ENCODE measurements at regions not wholly inside any gene's neighbourhood (a gene's known extent, or its start where the extent isn't known, plus 50 kb on each side); places are given as distances from the start of the nearest gene placed in this dataset.

DNA sequence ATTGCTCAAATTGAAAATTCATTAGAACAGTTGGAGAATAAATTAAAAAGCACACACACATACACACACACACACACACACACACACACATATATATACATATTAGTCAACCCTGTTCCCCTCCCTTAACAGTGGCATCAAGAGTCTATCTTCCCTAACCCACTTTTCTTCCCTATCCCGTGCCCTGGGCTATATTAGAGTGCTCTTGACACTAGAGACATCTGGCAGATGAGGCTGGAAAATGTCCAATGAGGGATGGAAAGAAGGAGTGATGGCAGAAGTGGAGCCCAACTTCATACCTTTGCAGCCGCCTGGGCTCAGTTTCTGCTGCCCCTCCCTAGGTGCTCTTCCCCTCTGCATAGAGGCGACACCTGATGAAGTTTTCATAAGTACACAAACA lies 172.4 kb upstream of the NUDT4 start:
- H2AK5ac ChIP-seq (ENCODE audit: low read depth, low read length): 0 out of 2 replicates have a peak overlapping the region, but pooled peaks have one; percentile 24
- H3K23ac ChIP-seq (ENCODE audit: low read depth, low read length): no peak overlapping the region
- H4K91ac ChIP-seq (ENCODE audit: insufficient read depth, low read depth, low read length): no peak overlapping the region
- no peaks in the 10 kb centered on the region for H4K20me1 ChIP-seq (ENCODE audit: insufficient read depth, low read length)
- H3K9ac ChIP-seq (ENCODE audit: low read depth, low read length): no peak overlapping the region
- ChIA-PET POLR2A (ENCODE audit: unreplicated experiment) (no interaction called here), CTCF (no interaction called here)
- H3K4ac ChIP-seq (ENCODE audit: low read depth, low read length): no peak overlapping the region
- no peak overlapping the region for H2AFZ ChIP-seq (replicated peaks; ENCODE audit: low read length, poor library complexity)
- H3K14ac ChIP-seq (replicated peaks; ENCODE audit: low read depth, low read length): no peak overlapping the region
- no peaks in the 10 kb centered on the region for H3K9me3 ChIP-seq (ENCODE audit: control insufficient read depth, insufficient read depth, low read length)
- H2BK5ac ChIP-seq (ENCODE audit: low read depth, low read length, poor library complexity, severe bottlenecking): no peak overlapping the region
- dilution Hi-C loops (cut with HindIII; ENCODE audit: low sequenced_read_pairs, unreplicated experiment) (no loop called here), in situ Hi-C loops (cut with MboI; ENCODE audit: low sequenced_read_pairs) (no loop called here), intact Hi-C loops (cut with micrococcal nuclease) (no loop called here)
- 89% methylated on average over 1 of the region's 3 CpGs; no CpG with 5 or more reads in 1 of the 2 experiments for WGBS, 2 experiments (ENCODE audit: extremely low coverage in 2 of 2, insufficient read length in 1 of 2)
- H3K4me3 ChIP-seq (ENCODE audit: insufficient read depth, low read depth, low read length): no peak overlapping the region
- no peaks in the 10 kb centered on the region for H3K27me3 ChIP-seq (ENCODE audit: control insufficient read depth, insufficient read depth, low read length)
- no peaks in the 10 kb centered on the region for H3K36me3 ChIP-seq (ENCODE audit: control insufficient read depth, insufficient read depth, low read length)
- no peak overlapping the region for H3K4me2 ChIP-seq (ENCODE audit: low read depth, low read length)
- ATAC-seq (ENCODE audit: low read depth) (no peak), DNase-seq (no peak)
- H3K18ac ChIP-seq (ENCODE audit: low read depth, low read length): no peak overlapping the region
- H4K5ac ChIP-seq (ENCODE audit: low read depth, low read length): no peak overlapping the region
- H2BK15ac ChIP-seq (ENCODE audit: low read depth, low read length): no peak overlapping the region
- no peak overlapping the region for H2BK20ac ChIP-seq (ENCODE audit: low read depth, low read length)
- H3K4me1 ChIP-seq (ENCODE audit: control insufficient read depth, insufficient read depth, low read length): peaks cover 3% of the 10 kb centered on the region; the same call in 1 of the 2 replicates
- no peaks in the 10 kb centered on the region; the same call in 1 of the 2 replicates for H3K9me1 ChIP-seq (ENCODE audit: insufficient read depth, low read length)
- no peaks in the 10 kb centered on the region for H3K79me1 ChIP-seq (ENCODE audit: low read depth in 1 of 2, low read length in 2 of 2)
- BruUV-seq (replicated peaks): no TSS peak
- no peak overlapping the region for H4K8ac ChIP-seq (ENCODE audit: low read depth in 2 of 2, low read length in 2 of 2)
- no peak for TF ChIP-seq NFE2L2 (IDR thresholded peaks at IDR 0.05; ENCODE audit: low read depth, low read length)
- TF ChIP-seq, protein P1, sequence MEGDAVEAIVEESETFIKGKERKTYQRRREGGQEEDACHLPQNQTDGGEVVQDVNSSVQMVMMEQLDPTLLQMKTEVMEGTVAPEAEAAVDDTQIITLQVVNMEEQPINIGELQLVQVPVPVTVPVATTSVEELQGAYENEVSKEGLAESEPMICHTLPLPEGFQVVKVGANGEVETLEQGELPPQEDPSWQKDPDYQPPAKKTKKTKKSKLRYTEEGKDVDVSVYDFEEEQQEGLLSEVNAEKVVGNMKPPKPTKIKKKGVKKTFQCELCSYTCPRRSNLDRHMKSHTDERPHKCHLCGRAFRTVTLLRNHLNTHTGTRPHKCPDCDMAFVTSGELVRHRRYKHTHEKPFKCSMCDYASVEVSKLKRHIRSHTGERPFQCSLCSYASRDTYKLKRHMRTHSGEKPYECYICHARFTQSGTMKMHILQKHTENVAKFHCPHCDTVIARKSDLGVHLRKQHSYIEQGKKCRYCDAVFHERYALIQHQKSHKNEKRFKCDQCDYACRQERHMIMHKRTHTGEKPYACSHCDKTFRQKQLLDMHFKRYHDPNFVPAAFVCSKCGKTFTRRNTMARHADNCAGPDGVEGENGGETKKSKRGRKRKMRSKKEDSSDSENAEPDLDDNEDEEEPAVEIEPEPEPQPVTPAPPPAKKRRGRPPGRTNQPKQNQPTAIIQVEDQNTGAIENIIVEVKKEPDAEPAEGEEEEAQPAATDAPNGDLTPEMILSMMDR (conservative IDR thresholded peaks at IDR 0.05; ENCODE audit: low read depth, low read length): no peak
- no peak overlapping the region for H3K27ac ChIP-seq (ENCODE audit: insufficient read depth, low read length)
- no peak overlapping the region for H2AK9ac ChIP-seq (replicated peaks; ENCODE audit: low read depth, low read length, poor library complexity)
- H2BK120ac ChIP-seq (ENCODE audit: low read depth, low read length): no peak overlapping the region
- H3K56ac ChIP-seq (ENCODE audit: extremely low read depth, insufficient read depth, low read length): no peak overlapping the region

Measured in IMR-90 (cell line).